ENCODE measurements at regions not wholly inside any gene's neighbourhood (a gene's known extent, or its start where the extent isn't known, plus 50 kb on each side); places are given as distances from the start of the nearest gene placed in this dataset.

DNA sequence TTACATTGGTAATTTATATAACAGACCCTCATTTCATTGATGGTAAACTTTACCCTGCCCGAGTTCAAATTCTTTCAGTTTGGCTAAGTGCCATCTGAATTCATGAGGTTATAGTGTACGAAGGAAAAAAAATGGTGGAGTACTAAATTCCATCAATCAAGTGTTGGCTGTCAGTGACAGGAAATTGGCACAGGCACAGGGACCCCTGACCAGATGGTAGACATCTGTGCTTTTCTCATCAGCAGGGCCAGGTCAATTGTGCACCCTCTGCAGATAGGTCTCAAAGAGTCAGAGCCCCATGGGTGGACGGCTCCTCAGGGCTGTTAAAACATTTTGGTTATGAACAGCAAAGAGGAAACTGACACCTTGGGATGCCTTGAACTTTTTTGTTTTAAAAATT lies 439.2 kb downstream of the SETBP1 start:
- Histone ChIP-seq H3K9me3 (no peaks in the 10 kb centered on the region), H3K4me1 (no peaks in the 10 kb centered on the region), H3K27ac (no peak overlapping the region), H3K36me3 (no peaks in the 10 kb centered on the region), H3K9ac (ENCODE audit: low read depth in 2 of 2, low read length in 2 of 2) (no peak overlapping the region), H3K4me3 (no peak overlapping the region), H3K27me3 (no peaks in the 10 kb centered on the region)
- intact Hi-C loops (cut with DNase I), result no loop called here
- TF ChIP-seq, protein P1, sequence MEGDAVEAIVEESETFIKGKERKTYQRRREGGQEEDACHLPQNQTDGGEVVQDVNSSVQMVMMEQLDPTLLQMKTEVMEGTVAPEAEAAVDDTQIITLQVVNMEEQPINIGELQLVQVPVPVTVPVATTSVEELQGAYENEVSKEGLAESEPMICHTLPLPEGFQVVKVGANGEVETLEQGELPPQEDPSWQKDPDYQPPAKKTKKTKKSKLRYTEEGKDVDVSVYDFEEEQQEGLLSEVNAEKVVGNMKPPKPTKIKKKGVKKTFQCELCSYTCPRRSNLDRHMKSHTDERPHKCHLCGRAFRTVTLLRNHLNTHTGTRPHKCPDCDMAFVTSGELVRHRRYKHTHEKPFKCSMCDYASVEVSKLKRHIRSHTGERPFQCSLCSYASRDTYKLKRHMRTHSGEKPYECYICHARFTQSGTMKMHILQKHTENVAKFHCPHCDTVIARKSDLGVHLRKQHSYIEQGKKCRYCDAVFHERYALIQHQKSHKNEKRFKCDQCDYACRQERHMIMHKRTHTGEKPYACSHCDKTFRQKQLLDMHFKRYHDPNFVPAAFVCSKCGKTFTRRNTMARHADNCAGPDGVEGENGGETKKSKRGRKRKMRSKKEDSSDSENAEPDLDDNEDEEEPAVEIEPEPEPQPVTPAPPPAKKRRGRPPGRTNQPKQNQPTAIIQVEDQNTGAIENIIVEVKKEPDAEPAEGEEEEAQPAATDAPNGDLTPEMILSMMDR (IDR thresholded peaks at IDR 0.05), result no peak
- no peak for DNase-seq

DNA sequence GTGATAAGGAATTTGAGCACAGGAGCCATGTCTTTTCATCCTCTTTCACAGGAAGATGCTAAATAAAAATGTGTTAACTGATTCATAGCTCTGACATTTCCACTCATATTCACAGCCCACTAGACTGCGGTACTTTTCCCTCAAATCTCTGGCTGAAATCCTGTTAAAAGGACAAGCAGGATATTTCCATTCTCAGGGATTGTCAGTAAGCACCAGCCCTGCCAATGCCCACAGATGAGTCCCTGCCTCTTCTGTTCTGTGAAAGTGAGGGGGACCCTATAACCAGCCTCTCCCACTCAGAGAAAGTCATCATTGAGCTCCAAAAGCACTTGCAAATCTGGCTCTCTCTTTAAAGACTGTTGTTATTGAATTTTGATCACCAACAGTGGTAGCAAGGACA lies 440.5 kb downstream of the SETBP1 start:
- TF ChIP-seq, protein P1 (IDR thresholded peaks at IDR 0.05), result no peak
- Histone ChIP-seq H3K9ac (ENCODE audit: low read depth in 2 of 2, low read length in 2 of 2) (no peak overlapping the region), H3K36me3 (no peaks in the 10 kb centered on the region), H3K4me3 (no peak overlapping the region), H3K27ac (no peak overlapping the region), H3K4me1 (no peaks in the 10 kb centered on the region), H3K9me3 (no peaks in the 10 kb centered on the region), H3K27me3 (no peaks in the 10 kb centered on the region)
- intact Hi-C loops (cut with DNase I), result no loop called here
- no peak for DNase-seq

DNA sequence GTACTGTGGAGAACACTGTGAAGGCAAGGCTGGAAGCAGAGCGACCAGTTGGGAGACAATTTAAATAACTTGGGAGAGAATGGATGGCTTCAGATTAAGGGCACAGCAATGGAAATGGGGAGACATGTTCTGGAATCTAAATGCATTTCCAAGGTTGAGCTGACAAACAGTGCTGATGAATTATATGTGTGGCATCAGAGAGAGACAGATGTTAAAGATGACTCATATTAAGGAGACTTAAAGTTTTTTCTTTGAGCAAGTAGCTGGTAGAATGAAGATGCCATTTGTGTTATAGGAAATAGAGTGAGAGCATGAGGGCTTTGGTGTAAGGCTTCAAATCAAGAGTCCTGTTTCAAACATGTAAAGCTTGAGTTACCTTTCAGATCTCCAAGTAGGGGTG lies 441.8 kb downstream of the SETBP1 start:
- Histone ChIP-seq H3K9me3 (no peaks in the 10 kb centered on the region), H3K27ac (no peak overlapping the region), H3K4me3 (no peak overlapping the region), H3K27me3 (no peaks in the 10 kb centered on the region), H3K36me3 (no peaks in the 10 kb centered on the region), H3K9ac (ENCODE audit: low read depth in 2 of 2, low read length in 2 of 2) (no peak overlapping the region), H3K4me1 (no peaks in the 10 kb centered on the region)
- intact Hi-C loops (cut with DNase I), result no loop called here
- TF ChIP-seq, protein P1 (IDR thresholded peaks at IDR 0.05), result no peak
- DNase-seq, result no peak

DNA sequence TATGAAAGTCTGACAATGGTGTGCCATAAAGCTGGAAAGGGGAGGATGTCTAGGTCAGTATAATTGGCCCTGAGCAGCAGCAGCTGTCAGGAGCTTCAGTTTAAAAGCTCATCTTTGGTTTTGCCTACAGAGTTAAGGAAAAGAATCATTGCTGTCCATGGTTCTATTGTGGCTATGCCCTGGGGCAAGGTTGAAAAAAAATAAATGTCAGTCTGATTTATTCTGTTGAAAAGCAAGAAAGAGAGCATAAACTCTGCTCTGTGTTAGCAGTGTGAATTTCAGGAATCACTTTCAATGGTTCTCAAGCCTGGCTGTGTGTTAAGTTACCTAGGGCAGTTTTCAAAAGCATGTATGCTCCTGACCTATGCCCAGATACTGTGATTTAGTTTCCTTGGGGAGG lies 446.7 kb downstream of the SETBP1 start:
- no peak for DNase-seq
- Histone ChIP-seq H3K27me3 (no peaks in the 10 kb centered on the region), H3K4me1 (no peaks in the 10 kb centered on the region), H3K36me3 (no peaks in the 10 kb centered on the region), H3K4me3 (no peak overlapping the region), H3K9ac (ENCODE audit: low read depth in 2 of 2, low read length in 2 of 2) (no peak overlapping the region), H3K9me3 (no peaks in the 10 kb centered on the region), H3K27ac (no peak overlapping the region)
- TF ChIP-seq, protein P1 (IDR thresholded peaks at IDR 0.05), result no peak
- intact Hi-C loops (cut with DNase I), result no loop called here

DNA sequence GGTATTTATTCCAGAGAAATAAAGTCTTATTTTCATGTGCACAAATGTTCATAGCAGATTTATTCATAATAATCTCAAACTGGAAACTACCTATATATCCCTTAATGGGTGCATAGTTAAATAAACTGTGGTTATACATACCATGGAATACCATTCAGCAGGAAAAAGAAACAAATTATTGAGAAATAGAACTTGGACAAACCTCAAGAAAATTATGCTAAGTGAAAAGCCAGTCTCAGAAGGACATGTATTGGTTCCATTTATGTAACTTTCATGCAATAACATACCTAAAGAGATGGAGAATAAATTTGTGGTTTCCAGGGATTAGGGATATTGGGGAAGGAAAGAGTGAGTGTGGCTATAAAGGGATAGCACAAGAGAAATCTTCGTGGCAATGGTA lies 452.6 kb downstream of the SETBP1 start:
- TF ChIP-seq, protein P1 (IDR thresholded peaks at IDR 0.05), result no peak
- no peaks in the 10 kb centered on the region for H3K27me3 ChIP-seq
- H3K27ac ChIP-seq, result no peak overlapping the region
- DNase-seq, result no peak
- no peak overlapping the region for H3K9ac ChIP-seq (ENCODE audit: low read depth in 2 of 2, low read length in 2 of 2)
- intact Hi-C loops (cut with DNase I), result no loop called here
- no peak overlapping the region for H3K4me3 ChIP-seq
- H3K4me1 ChIP-seq, result no peaks in the 10 kb centered on the region
- H3K9me3 ChIP-seq, result no peaks in the 10 kb centered on the region
- H3K36me3 ChIP-seq, result no peaks in the 10 kb centered on the region
